Endothelial cell of umbilical vein (primary cell): ENCODE measurements at regions not wholly inside any gene's neighbourhood (a gene's known extent, or its start where the extent isn't known, plus 50 kb on each side); places are given as distances from the start of the nearest gene placed in this dataset.

Source experiments
- BruUV-seq: library from RNA; stranded (reverse); fragments of 400-500 nt; replicated peaks from 2 replicates; lab custom pipeline; 2021; lab: Mats Ljungman, UMichigan
- CTCF ChIA-PET: fragments of 300-600, 350-600 bp; sonication (Branson Sonifier 250); formaldehyde crosslinking; loops from one replicate; lab custom pipeline; 2021; ENCODE audit warnings: antibody characterized with exemption, inconsistent platforms; lab: Charles Lee
- POLR2A ChIA-PET: fragments of 300-600, 350-600 bp; sonication (Branson Sonifier 250); formaldehyde crosslinking; loops from one replicate; lab custom pipeline; 2021; ENCODE audit warnings: antibody characterized with exemption, inconsistent platforms; lab: Charles Lee
- DNase-seq: peaks from one replicate; pipeline ENCODE4 v3.0.0-alpha.2; 2011; ENCODE audit warnings: low read depth, low spot score
- FAIRE-seq: peaks from 2 replicates; lab custom pipeline; 2011; peaks lifted over from hg19 to GRCh38; lab: Jason Lieb, UNC
- H2AFZ ChIP-seq: 2 replicates; pipeline ENCODE4 v1.6.0; 2012; ENCODE audit warnings: low read depth, low read length, control low read depth, inconsistent platforms
- H3K27ac ChIP-seq: 2 replicates; pipeline ENCODE4 v1.5.1; 2011; ENCODE audit warnings: low read depth, mild to moderate bottlenecking, control low read depth, low read length, moderate library complexity; ENCODE audit not compliant: insufficient read depth
- H3K27me3 ChIP-seq, 2 experiments: 2 replicates each; pipeline versions ENCODE4 v1.6.0 to v1.6.1; 2011; ENCODE audit warnings: low read length in 2 of 2, mixed read lengths in 1 of 2; ENCODE audit not compliant: control insufficient read depth in 2 of 2, insufficient read depth in 2 of 2
- H3K36me3 ChIP-seq, 2 experiments: 2 replicates in 1 of 2; 3 replicates in 1 of 2; pipeline ENCODE4 v1.5.1; 2011; ENCODE audit warnings: low read length in 2 of 2, mild to moderate bottlenecking in 1 of 2, moderate library complexity in 1 of 2; ENCODE audit not compliant: control insufficient read depth in 2 of 2, insufficient read depth in 2 of 2; ENCODE audit errors: extremely low read depth in 1 of 2
- H3K4me1 ChIP-seq: 3 replicates; pipeline ENCODE4 v1.5.1; 2011; ENCODE audit warnings: mild to moderate bottlenecking, low read length; ENCODE audit not compliant: control insufficient read depth, insufficient read depth; ENCODE audit errors: extremely low read depth
- H3K4me2 ChIP-seq: 2 replicates; pipeline ENCODE4 v1.6.1; 2011; ENCODE audit warnings: low read length, control low read depth, mixed read lengths; ENCODE audit not compliant: insufficient read depth
- H3K4me3 ChIP-seq, 3 experiments: fragments of 200-600 bp in 1 of 3; sonication (generic), shearing (Covaris generic) in 1 of 3; replicated peaks in 1 of 3; 2 replicates each; pipeline ENCODE4 v1.5.1; 2011 to 2016; ENCODE audit warnings: control low read depth in 3 of 3, low read length in 3 of 3, mild to moderate bottlenecking in 2 of 3, inconsistent platforms in 1 of 3, low read depth in 1 of 3, moderate library complexity in 1 of 3; ENCODE audit not compliant: insufficient read depth in 1 of 3
- H3K79me2 ChIP-seq: 2 replicates; pipeline ENCODE4 v1.6.0; 2012; ENCODE audit warnings: low read length, inconsistent platforms; ENCODE audit not compliant: control insufficient read depth, insufficient read depth
- H3K9ac ChIP-seq: replicated peaks from 2 replicates; pipeline ENCODE3; 2011; ENCODE audit warnings: low read length, control low read depth; ENCODE audit not compliant: insufficient read depth; ENCODE audit errors: extremely low read depth
- H3K9me1 ChIP-seq: replicated peaks from 3 replicates; pipeline ENCODE4 v1.6.0; 2011; ENCODE audit warnings: mild to moderate bottlenecking, low read length; ENCODE audit not compliant: control insufficient read depth, insufficient read depth; ENCODE audit errors: extremely low read depth
- H3K9me3 ChIP-seq: replicated peaks from 2 replicates; pipeline ENCODE4 v1.5.1; 2012; ENCODE audit warnings: low read length, inconsistent platforms; ENCODE audit not compliant: control insufficient read depth, insufficient read depth
- H4K20me1 ChIP-seq: replicated peaks from 2 replicates; pipeline ENCODE3; 2011; ENCODE audit warnings: mild to moderate bottlenecking, low read length; ENCODE audit not compliant: control insufficient read depth, insufficient read depth; ENCODE audit errors: extremely low read depth
- EZH2 ChIP-seq: IDR thresholded peaks from 2 replicates; pipeline ENCODE4 v1.6.1; 2012; ENCODE audit warnings: borderline replicate concordance, low read depth, mild to moderate bottlenecking, moderate library complexity, low read length, inconsistent platforms; ENCODE audit not compliant: severe bottlenecking
- FOS ChIP-seq: IDR thresholded peaks from 2 replicates; pipeline ENCODE4 v1.6.1; 2011; ENCODE audit warnings: mild to moderate bottlenecking, low read length, moderate library complexity, borderline replicate concordance; ENCODE audit not compliant: insufficient read depth
- GATA2 ChIP-seq: IDR thresholded peaks from 2 replicates; pipeline ENCODE4 v1.7.0; 2011; ENCODE audit warnings: low read depth, mild to moderate bottlenecking, moderate library complexity, mixed read lengths, low read length; ENCODE audit not compliant: insufficient read length, insufficient read depth
- JUN ChIP-seq: IDR thresholded peaks from 2 replicates; pipeline ENCODE4 v1.6.1; 2011; ENCODE audit warnings: borderline replicate concordance, low read depth; ENCODE audit not compliant: insufficient read length, insufficient read depth
- MAX ChIP-seq: IDR thresholded peaks from 2 replicates; pipeline ENCODE4 v1.6.1; 2011; ENCODE audit not compliant: insufficient read depth, insufficient read length
- MYC ChIP-seq: IDR thresholded peaks from one replicate; pipeline ENCODE4 v1.6.1; 2011; ENCODE audit warnings: mild to moderate bottlenecking, low read depth, low read length
- POLR2A ChIP-seq: IDR thresholded peaks from 2 replicates; pipeline ENCODE4 v1.6.1; 2012; ENCODE audit warnings: low read depth, mild to moderate bottlenecking, control low read depth, low read length
- POLR2AphosphoS5 ChIP-seq: IDR thresholded peaks from 2 replicates; pipeline ENCODE4 v1.6.1; 2012; ENCODE audit warnings: low read depth, mild to moderate bottlenecking, control low read depth, low read length, moderate library complexity; ENCODE audit not compliant: insufficient read depth
- dilution Hi-C: fragments of 300-500 bp; cut with MboI; formaldehyde crosslinking; loops from one replicate; pipeline ENCODE4 v1.15.0; 2019; ENCODE audit warnings: low sequenced_read_pairs; ENCODE audit not compliant: extremely low pct_ligation_motif_present
- intact Hi-C: fragments of 100-400 bp; cut with micrococcal nuclease; formaldehyde crosslinking; loops from one replicate; pipeline ENCODE4 v1.10.0; 2022
- TF ChIP-seq, protein P1 (sequence below), 2 donors: IDR thresholded peaks; 1 replicate in 1 of 2; 2 replicates in 1 of 2; pipeline ENCODE4 v1.5.1; 2011; ENCODE audit warnings: low read length in 2 of 2, mild to moderate bottlenecking in 2 of 2, moderate library complexity in 2 of 2, control low read depth in 1 of 2, inconsistent platforms in 1 of 2, low read depth in 1 of 2; ENCODE audit not compliant: insufficient read depth in 1 of 2; ENCODE audit errors: extremely low read depth in 1 of 2

GRCh38 chr2:33900610-33901009 is 301.5 kb upstream of the FAM98A start:
- no peak overlapping the region for H2AFZ ChIP-seq
- no peaks in the 10 kb centered on the region for H3K79me2 ChIP-seq
- DNase-seq: no peak
- TF ChIP-seq EZH2 (no peak), MYC (no peak), POLR2A (no peak)
- H3K27ac ChIP-seq: no peak overlapping the region
- POLR2A ChIA-PET: no interaction called here
- no peak for FAIRE-seq
- H3K9me3 ChIP-seq: peaks cover 2% of the 10 kb centered on the region
- no peaks in the 10 kb centered on the region for H3K9me1 ChIP-seq
- H4K20me1 ChIP-seq: no peaks in the 10 kb centered on the region
- H3K36me3 ChIP-seq: no peaks in the 10 kb centered on the region
- dilution Hi-C loops: no loop called here
- H3K4me1 ChIP-seq: no peaks in the 10 kb centered on the region
- no peaks in the 10 kb centered on the region for H3K27me3 ChIP-seq
- no peak overlapping the region for H3K4me3 ChIP-seq
- intact Hi-C loops: no loop called here
- no peak overlapping the region for H3K4me2 ChIP-seq
- no TSS peak for BruUV-seq
- H3K9ac ChIP-seq: no peak overlapping the region
- CTCF ChIA-PET: no interaction called here

GRCh38 chr2:33897741-33898140 is 298.6 kb upstream of the FAM98A start:
- no peaks in the 10 kb centered on the region for H3K9me1 ChIP-seq
- DNase-seq (no peak), FAIRE-seq (no peak)
- dilution Hi-C loops (no loop called here), intact Hi-C loops (no loop called here)
- H3K4me2 ChIP-seq: no peak overlapping the region
- H3K79me2 ChIP-seq: no peaks in the 10 kb centered on the region
- no peaks in the 10 kb centered on the region for H4K20me1 ChIP-seq
- no peaks in the 10 kb centered on the region for H3K36me3 ChIP-seq
- no peak overlapping the region for H3K27ac ChIP-seq
- no peak overlapping the region for H3K4me3 ChIP-seq
- H3K27me3 ChIP-seq: no peaks in the 10 kb centered on the region
- no peaks in the 10 kb centered on the region for H3K4me1 ChIP-seq
- ChIA-PET CTCF (no interaction called here), POLR2A (no interaction called here)
- TF ChIP-seq FOS (no peak), MYC (no peak), EZH2 (no peak), GATA2 (no peak), JUN (no peak), MAX (no peak), POLR2A (no peak), POLR2AphosphoS5 (no peak)
- TF ChIP-seq, protein P1, sequence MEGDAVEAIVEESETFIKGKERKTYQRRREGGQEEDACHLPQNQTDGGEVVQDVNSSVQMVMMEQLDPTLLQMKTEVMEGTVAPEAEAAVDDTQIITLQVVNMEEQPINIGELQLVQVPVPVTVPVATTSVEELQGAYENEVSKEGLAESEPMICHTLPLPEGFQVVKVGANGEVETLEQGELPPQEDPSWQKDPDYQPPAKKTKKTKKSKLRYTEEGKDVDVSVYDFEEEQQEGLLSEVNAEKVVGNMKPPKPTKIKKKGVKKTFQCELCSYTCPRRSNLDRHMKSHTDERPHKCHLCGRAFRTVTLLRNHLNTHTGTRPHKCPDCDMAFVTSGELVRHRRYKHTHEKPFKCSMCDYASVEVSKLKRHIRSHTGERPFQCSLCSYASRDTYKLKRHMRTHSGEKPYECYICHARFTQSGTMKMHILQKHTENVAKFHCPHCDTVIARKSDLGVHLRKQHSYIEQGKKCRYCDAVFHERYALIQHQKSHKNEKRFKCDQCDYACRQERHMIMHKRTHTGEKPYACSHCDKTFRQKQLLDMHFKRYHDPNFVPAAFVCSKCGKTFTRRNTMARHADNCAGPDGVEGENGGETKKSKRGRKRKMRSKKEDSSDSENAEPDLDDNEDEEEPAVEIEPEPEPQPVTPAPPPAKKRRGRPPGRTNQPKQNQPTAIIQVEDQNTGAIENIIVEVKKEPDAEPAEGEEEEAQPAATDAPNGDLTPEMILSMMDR (IDR thresholded peaks at IDR 0.05; ENCODE audit: extremely low read depth in 1 of 2, insufficient read depth in 1 of 2, low read depth in 1 of 2, low read length in 2 of 2): no peak
- peaks cover 2% of the 10 kb centered on the region for H3K9me3 ChIP-seq
- BruUV-seq: no TSS peak
- H3K9ac ChIP-seq: no peak overlapping the region
- H2AFZ ChIP-seq: no peak overlapping the region
